H1 (cell line): ENCODE measurements at regions not wholly inside any gene's neighbourhood (a gene's known extent, or its start where the extent isn't known, plus 50 kb on each side); places are given as distances from the start of the nearest gene placed in this dataset.

Experiments
- CREB1 ChIP-seq: IDR thresholded peaks from 2 replicates; pipeline ENCODE4 v1.6.1; 2012; ENCODE audit warnings: inconsistent platforms
- CTCF ChIP-seq, 3 experiments: IDR thresholded peaks; 1 replicate in 2 of 3; 2 replicates in 1 of 3; pipeline versions ENCODE4 v1.5.1 to v1.6.1; 2011; ENCODE audit warnings: low read length in 3 of 3, mild to moderate bottlenecking in 3 of 3, inconsistent platforms in 2 of 3, low read depth in 1 of 3, moderate library complexity in 1 of 3; ENCODE audit not compliant: insufficient read depth in 1 of 3; ENCODE audit errors: control extremely low read depth in 1 of 3
- KDM4A ChIP-seq: IDR thresholded peaks from one replicate; pipeline ENCODE4 v1.7.1; 2012; ENCODE audit warnings: low read depth, mild to moderate bottlenecking, moderate library complexity, low read length, inconsistent platforms; ENCODE audit not compliant: severe bottlenecking

DNA sequence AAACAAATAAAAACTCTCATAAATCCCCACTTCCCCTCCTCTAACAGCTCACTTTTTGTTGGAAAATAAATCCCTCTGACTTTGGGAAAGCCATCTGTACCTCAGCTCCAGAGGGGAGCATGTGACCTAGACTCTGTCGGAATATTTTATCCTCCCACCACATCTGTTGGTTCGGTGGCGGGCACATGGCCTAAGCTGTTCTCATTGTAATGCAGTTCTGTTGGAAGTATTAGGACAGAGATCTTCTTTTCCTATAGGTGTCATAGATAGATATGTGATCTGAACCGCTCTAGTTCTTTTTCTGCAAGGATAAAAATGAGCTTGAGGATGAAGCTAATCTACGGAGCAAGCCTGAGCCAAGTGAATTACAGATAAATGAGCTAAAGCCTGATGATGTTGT is 50.5 kb upstream of the EPS8L3 start (continued):
- TF ChIP-seq CREB1 = no peak
- no peak for TF ChIP-seq KDM4A
- no peak for TF ChIP-seq CTCF (IDR thresholded peaks at IDR 0.05; ENCODE audit: control extremely low read depth in 1 of 3, insufficient read depth in 1 of 3, low read depth in 1 of 3, low read length in 3 of 3)
